ENCODE measurements at regions not wholly inside any gene's neighbourhood (a gene's known extent, or its start where the extent isn't known, plus 50 kb on each side); places are given as distances from the start of the nearest gene placed in this dataset.

DNA sequence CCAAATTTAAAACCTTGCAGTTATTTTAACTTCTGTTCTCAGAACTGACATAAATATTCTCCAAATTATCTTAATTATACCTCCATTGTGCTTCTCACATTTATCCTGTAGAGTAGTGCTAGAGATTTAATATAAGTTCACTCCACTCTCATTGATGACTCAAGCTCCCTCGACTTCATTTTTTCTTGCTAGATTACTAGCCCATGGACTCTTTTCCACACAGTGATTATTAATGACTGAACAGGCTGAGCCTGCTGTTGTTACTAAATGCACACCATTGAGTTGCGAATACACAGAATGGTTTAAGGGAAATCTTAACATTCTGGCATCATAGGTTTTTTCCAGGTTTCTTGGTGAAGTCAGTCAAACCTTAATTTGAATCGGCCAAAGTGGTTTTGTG, 179.5 kb upstream of the AKR1E2 start:
- TF ChIP-seq, protein P1, sequence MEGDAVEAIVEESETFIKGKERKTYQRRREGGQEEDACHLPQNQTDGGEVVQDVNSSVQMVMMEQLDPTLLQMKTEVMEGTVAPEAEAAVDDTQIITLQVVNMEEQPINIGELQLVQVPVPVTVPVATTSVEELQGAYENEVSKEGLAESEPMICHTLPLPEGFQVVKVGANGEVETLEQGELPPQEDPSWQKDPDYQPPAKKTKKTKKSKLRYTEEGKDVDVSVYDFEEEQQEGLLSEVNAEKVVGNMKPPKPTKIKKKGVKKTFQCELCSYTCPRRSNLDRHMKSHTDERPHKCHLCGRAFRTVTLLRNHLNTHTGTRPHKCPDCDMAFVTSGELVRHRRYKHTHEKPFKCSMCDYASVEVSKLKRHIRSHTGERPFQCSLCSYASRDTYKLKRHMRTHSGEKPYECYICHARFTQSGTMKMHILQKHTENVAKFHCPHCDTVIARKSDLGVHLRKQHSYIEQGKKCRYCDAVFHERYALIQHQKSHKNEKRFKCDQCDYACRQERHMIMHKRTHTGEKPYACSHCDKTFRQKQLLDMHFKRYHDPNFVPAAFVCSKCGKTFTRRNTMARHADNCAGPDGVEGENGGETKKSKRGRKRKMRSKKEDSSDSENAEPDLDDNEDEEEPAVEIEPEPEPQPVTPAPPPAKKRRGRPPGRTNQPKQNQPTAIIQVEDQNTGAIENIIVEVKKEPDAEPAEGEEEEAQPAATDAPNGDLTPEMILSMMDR (IDR thresholded peaks at IDR 0.05), result no peak
- no peak for TF ChIP-seq POLR2A (IDR thresholded peaks at IDR 0.05)

Measured in testis (tissue), 2 donors.